HUES48 (cell line): ENCODE measurements at regions not wholly inside any gene's neighbourhood (a gene's known extent, or its start where the extent isn't known, plus 50 kb on each side); places are given as distances from the start of the nearest gene placed in this dataset.
"Not testable (repeated sequence)": the region's sequence is repeated elsewhere in the genome, so short reads cannot be mapped to it uniquely, and the experiment has no call there.

Source experiments
- H3K27ac ChIP-seq: one replicate; pipeline ENCODE4 v1.7.0; 2013; ENCODE audit warnings: low read depth, low read length, inconsistent platforms
- H3K27me3 ChIP-seq: 2 replicates; pipeline ENCODE4 v1.6.1; 2013; ENCODE audit warnings: mild to moderate bottlenecking, low read length; ENCODE audit not compliant: control insufficient read depth, insufficient read depth
- H3K36me3 ChIP-seq: 2 replicates; pipeline ENCODE4 v1.6.1; 2013; ENCODE audit warnings: low read length; ENCODE audit not compliant: control insufficient read depth, insufficient read depth
- H3K4me1 ChIP-seq: 2 replicates; pipeline ENCODE4 v1.6.1; 2013; ENCODE audit warnings: mild to moderate bottlenecking, low read length; ENCODE audit not compliant: control insufficient read depth, insufficient read depth
- H3K4me3 ChIP-seq: 2 replicates; pipeline ENCODE4 v1.5.1; 2013; ENCODE audit warnings: mild to moderate bottlenecking, low read depth, low read length
- H3K9ac ChIP-seq: 2 replicates; pipeline ENCODE4 v1.6.1; 2013; ENCODE audit warnings: mild to moderate bottlenecking, low read depth, low read length, moderate library complexity
- H3K9me3 ChIP-seq: 2 replicates; pipeline ENCODE4 v1.6.1; 2013; ENCODE audit warnings: low read length; ENCODE audit not compliant: control insufficient read depth, insufficient read depth

DNA sequence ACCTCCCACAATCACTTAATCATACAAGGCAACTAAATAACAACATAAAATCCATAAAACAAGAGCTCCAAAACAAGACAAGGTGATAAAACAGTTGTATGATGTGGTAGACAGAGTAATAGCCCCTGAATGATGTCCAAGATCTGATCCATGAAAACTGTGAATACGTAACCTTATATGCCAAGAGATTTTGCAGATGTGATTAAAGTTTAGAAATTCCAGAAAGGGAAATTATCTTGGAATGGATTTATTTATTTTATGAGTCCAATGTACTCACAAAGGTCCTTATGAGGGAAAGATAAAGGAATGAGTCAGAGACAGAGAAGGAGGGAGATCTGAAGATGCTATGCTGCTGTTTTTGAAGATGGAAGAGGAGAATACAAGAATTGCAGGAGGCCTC, 1775.7 kb upstream of the C9orf72 start:
- H3K9ac ChIP-seq, result no peak overlapping the region
- H3K4me3 ChIP-seq, result no peak overlapping the region
- H3K36me3 ChIP-seq, result no peaks in the 10 kb centered on the region
- H3K27ac ChIP-seq, result no peak overlapping the region
- H3K4me1 ChIP-seq, result no peaks in the 10 kb centered on the region
- H3K9me3 ChIP-seq, result no peaks in the 10 kb centered on the region
- no peaks in the 10 kb centered on the region for H3K27me3 ChIP-seq

DNA sequence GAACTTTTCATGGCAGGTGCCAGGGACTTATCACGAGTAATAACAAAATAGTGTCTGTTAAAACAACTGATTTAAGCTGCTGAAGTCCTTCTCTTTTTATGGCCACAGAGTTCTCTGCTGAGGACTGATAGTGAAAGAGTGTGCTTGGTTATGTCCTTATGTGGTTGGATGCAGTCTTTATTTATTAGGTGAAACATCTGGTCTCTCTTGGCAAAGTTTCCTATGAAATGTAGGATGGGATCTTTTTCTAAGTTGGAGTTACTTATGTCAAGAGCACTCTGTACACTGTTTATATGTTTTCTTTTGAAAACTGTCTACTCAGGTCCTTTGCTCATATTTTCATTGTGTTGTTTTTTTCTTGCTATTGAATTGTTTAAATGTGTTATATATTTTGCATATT, 1816.1 kb upstream of the C9orf72 start:
- H3K36me3 ChIP-seq, result no peaks in the 10 kb centered on the region
- no peak overlapping the region for H3K4me3 ChIP-seq
- H3K27me3 ChIP-seq, result no peaks in the 10 kb centered on the region
- H3K4me1 ChIP-seq, result no peaks in the 10 kb centered on the region
- H3K9ac ChIP-seq, result no peak overlapping the region
- H3K27ac ChIP-seq, result no peak overlapping the region
- H3K9me3 ChIP-seq, result 0 out of 2 replicates have a peak, but pooled peaks cover under 1% of the 10 kb centered on the region

DNA sequence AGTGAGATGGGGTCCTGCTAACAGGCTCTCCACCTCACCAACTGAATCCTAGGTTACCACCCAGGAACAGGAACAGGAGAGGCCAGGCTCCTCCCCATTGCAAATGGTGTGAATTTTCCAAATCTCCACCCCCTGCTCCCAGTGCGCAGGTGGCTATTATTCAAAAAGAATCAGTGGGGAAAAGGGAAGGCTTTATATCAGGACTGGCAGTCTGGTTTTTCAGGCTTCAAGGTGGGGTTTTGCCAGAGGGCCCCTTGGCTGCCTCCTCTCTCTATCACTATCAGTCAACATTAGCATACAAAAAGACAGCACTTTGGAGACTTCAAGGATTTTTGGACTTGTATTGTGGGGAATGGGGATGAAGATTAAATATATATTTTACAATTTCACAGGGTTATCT, 1817.6 kb upstream of the C9orf72 start:
- no peak overlapping the region for H3K9ac ChIP-seq
- H3K4me1 ChIP-seq, result no peaks in the 10 kb centered on the region

DNA sequence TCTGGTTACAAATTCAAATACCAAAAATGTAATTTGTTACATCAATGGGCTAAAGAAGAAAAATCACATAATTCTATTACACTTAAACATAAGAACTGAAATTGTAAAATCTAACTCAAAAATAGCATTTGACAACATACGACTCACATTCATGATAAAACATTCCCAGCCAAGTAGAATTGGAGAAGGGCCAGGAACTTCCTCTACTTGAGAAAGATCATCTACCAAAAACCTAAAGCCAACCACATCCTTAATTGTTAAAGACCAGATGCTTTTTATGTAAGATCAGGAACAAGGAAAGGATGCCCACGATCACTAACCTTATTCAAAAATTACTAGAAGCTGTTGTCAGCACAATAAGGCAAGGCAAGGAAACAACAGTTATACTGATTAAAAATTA, 1819.8 kb upstream of the C9orf72 start:
- H3K9ac ChIP-seq, result no peak overlapping the region
- H3K36me3 ChIP-seq, result no peaks in the 10 kb centered on the region

More for the DNA sequence above, 1817.6 kb upstream of the C9orf72 start:
- Histone ChIP-seq H3K27me3 (no peaks in the 10 kb centered on the region), H3K9me3 (no peaks in the 10 kb centered on the region), H3K4me3 (no peak overlapping the region), H3K36me3 (no peaks in the 10 kb centered on the region), H3K27ac (no peak overlapping the region)

DNA sequence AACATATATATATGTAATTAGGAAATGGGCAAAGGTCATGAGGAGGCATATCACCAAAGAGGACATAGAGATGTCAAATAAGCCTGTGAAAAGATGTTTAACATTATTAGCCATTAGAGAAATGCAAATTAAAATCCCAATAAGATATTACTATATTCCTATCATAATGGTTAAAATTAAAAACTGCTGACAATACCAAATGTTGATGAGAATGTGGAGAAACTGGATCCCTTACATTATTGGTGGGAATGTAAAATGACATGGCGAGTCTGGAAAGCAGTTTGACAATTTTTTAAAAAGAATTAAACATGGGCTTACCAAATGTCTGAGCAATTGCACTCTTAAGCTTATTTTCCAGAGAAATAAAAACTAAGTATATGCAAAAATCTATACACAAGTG, 1821.6 kb upstream of the C9orf72 start:
- H3K9ac ChIP-seq, result no peak overlapping the region
- H3K27ac ChIP-seq, result no peak overlapping the region
- H3K4me1 ChIP-seq, result no peaks in the 10 kb centered on the region
- H3K4me3 ChIP-seq, result no peak overlapping the region
- H3K9me3 ChIP-seq, result no peaks in the 10 kb centered on the region
- no peaks in the 10 kb centered on the region for H3K27me3 ChIP-seq
- H3K36me3 ChIP-seq, result no peaks in the 10 kb centered on the region

More for the DNA sequence above, 1819.8 kb upstream of the C9orf72 start:
- no peaks in the 10 kb centered on the region for H3K9me3 ChIP-seq
- no peaks in the 10 kb centered on the region for H3K27me3 ChIP-seq
- no peak overlapping the region for H3K27ac ChIP-seq
- H3K4me1 ChIP-seq, result no peaks in the 10 kb centered on the region
- H3K4me3 ChIP-seq, result no peak overlapping the region

DNA sequence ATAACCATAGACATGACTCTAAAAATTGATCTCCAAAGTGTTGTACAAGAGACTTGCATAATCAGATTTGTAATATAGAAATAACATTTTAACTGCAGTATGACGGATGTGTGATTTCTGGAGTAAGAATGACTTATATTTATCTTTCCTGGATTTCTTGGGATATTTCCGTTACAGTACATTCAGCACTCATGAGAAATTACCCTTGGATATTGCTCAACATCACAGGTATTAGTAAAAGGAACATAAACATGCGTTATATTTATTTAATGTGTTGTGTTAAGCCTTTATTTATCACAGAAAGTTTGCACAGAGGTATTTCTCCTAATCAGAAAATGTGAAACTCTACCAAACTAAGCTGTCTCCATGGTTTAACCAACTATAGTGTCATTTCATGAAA, 1823.9 kb upstream of the C9orf72 start:
- H3K4me3 ChIP-seq, result no peak overlapping the region
- no peak overlapping the region for H3K9ac ChIP-seq
- no peaks in the 10 kb centered on the region for H3K4me1 ChIP-seq
- no peaks in the 10 kb centered on the region for H3K27me3 ChIP-seq
- no peak overlapping the region for H3K27ac ChIP-seq
- H3K9me3 ChIP-seq, result no peaks in the 10 kb centered on the region
- no peaks in the 10 kb centered on the region for H3K36me3 ChIP-seq

DNA sequence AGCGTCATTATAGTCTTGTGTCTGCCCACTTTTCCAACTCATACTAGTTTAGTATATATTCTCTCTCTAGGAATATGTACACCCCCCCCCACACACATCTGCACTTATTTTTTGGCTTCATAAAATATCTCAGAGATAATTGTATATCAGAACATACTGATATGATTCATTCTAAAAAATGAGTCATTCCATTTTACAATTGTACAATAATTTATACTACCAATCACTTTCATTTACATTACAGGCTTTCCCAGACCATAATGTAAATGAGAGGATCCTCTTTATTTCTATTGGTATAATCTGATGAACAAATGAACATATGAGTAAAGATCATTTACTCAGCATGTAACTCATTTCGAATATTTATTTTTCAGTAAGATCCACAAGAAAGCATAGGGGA, 1842.9 kb upstream of the C9orf72 start:
- Histone ChIP-seq H3K4me1 (peaks cover 10% of the 10 kb centered on the region), H3K4me3 (no peak overlapping the region), H3K9ac (no peak overlapping the region), H3K27ac (no peak overlapping the region), H3K36me3 (no peaks in the 10 kb centered on the region), H3K27me3 (no peaks in the 10 kb centered on the region), H3K9me3 (no peaks in the 10 kb centered on the region)

DNA sequence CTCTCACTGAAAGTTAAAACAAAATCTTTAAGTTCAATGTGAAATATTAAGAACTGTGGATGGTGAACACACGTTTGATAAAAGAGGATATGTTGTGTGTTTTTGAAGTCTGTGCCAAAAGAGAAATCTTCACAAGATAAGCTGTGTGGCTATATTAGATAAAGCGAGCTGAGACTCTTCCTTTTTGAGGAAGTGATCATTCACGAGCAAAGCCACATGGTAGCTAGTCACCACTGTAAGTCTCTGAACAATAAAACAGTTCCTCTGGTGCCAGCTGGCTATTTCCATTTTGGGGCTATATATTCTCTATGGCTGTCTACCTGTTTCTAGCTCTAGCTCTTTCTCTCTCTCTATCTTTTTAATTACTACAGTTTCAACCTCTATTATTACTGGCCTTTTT, 1849.2 kb upstream of the C9orf72 start:
- Histone ChIP-seq H3K27me3 (no peaks in the 10 kb centered on the region), H3K4me1 (0 out of 2 replicates have a peak, but pooled peaks cover 7% of the 10 kb centered on the region), H3K36me3 (no peaks in the 10 kb centered on the region), H3K4me3 (no peak overlapping the region), H3K9ac (no peak overlapping the region), H3K27ac (no peak overlapping the region), H3K9me3 (no peaks in the 10 kb centered on the region)

DNA sequence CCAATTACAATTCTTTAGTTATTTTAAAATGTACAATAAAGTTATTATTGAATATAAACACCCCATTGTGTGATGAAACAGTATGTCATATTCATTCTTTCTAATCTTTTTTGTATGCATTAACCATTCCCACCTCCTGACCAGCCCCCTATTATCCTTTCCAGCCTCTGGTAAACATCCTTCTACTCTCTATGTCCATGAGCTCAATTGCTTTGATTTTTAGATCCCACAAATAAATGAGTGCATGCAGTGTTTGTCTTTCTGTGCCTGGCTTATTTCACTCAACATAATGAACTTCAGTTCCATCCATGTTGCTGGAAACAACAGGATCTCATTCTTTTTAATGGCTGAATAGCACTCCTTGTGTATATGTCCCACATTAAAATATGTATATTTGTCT, 1858.9 kb upstream of the C9orf72 start:
- H3K9ac ChIP-seq, result no peak overlapping the region
- H3K4me3 ChIP-seq, result no peak overlapping the region
- no peak overlapping the region for H3K27ac ChIP-seq
- no peaks in the 10 kb centered on the region for H3K27me3 ChIP-seq
- H3K9me3 ChIP-seq, result no peaks in the 10 kb centered on the region
- no peaks in the 10 kb centered on the region for H3K36me3 ChIP-seq
- no peaks in the 10 kb centered on the region for H3K4me1 ChIP-seq

DNA sequence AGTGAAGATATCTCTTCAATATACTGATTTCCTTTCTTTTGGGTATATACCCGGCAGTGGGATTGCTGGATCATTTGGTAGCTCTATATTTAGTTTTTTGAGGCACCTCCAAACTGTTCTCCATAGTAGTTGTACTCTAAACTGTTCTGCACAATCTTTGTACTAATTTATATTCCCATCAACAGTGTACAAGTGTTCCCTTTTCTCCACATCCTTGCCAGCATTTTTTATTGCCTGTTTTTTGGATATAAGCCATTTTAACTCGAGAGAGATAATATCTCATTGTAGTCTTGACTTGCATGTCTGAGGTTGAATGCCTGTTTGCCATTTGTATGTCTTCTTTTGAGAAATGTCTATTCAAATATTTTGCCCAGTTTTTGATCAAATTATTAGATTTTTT, 1859.4 kb upstream of the C9orf72 start:
- not testable (repeated sequence) for H3K27me3 ChIP-seq, H3K9me3 ChIP-seq, H3K36me3 ChIP-seq, H3K4me1 ChIP-seq, H3K27ac ChIP-seq, H3K4me3 ChIP-seq, H3K9ac ChIP-seq

DNA sequence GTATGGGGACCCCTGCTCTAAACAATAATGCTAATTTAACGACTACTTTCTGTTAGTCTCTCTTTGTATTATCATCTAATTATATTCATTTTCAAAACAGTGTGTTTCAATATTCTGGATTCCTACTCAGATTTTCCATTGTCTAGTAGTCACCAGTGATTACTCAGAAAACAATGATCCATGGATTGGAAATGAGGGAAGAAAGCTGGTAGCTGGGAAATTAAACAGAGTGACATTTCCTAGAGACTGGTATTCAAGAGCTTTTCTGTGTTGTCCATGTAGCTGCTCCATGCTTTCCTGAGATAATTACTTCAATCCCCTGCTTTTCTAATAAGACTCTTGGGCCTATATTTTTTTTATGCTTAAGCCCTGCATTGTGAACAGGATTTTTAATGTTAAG, 1862.1 kb upstream of the C9orf72 start:
- Histone ChIP-seq H3K27me3 (no peaks in the 10 kb centered on the region), H3K9ac (no peak overlapping the region), H3K4me3 (no peak overlapping the region), H3K4me1 (no peaks in the 10 kb centered on the region), H3K27ac (no peak overlapping the region), H3K9me3 (no peaks in the 10 kb centered on the region), H3K36me3 (no peaks in the 10 kb centered on the region)

DNA sequence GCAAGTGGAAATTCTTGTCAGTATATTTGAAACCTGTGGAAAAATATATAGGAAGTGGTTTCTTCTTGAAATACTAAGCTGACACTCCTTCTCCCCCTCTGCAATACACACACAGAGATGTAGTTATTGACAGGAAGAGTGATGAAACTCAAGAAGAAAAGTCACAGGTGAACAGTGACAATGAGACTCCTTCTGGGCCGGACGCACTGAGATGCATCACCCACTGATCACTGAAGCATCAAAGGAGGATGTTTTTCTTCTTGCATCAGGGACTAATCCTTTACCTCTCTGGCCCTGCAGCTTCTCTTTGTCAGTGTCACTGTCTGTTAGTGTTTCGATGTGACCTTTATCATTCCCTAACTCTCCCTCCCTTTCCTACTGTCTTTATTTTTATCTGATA, 1864.2 kb upstream of the C9orf72 start:
- Histone ChIP-seq H3K27me3 (no peaks in the 10 kb centered on the region), H3K9me3 (no peaks in the 10 kb centered on the region), H3K9ac (no peak overlapping the region), H3K4me3 (no peak overlapping the region), H3K36me3 (no peaks in the 10 kb centered on the region), H3K4me1 (no peaks in the 10 kb centered on the region), H3K27ac (no peak overlapping the region)
